ENCODE measurements at regions not wholly inside any gene's neighbourhood (a gene's known extent, or its start where the extent isn't known, plus 50 kb on each side); places are given as distances from the start of the nearest gene placed in this dataset.

DNA sequence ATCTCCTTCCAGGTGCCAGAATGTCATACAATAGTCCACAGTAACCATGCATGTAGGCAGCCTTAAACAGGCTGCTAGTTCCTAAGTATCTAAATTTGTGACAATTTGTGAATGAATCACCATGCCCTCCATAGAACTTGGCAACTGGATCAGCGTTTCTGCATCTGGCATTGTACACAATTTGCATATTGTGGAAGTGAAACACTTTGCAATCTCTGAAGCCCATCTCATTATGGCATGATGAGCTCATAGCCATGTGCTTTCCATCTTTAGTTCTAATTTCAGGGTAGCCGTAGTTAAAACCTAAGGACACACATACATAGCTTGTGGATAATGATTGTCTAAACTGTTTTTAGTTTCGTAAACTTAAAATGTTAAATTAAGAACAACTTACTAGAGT is 573.6 kb downstream of the PPP4R3C start:
- H3K4me1 ChIP-seq: no peaks in the 10 kb centered on the region
- H3K4me3 ChIP-seq: no peak overlapping the region
- no peak for DNase-seq
- ATAC-seq (ENCODE audit: low FRiP score in 2 of 2): no peak
- no peaks in the 10 kb centered on the region for H3K36me3 ChIP-seq
- WGBS, 2 donors: 76 to 83% methylated on average over 2 to 3 of the region's 3 CpGs
- no peaks in the 10 kb centered on the region for H3K27me3 ChIP-seq
- no peaks in the 10 kb centered on the region for H3K9me3 ChIP-seq
- TF ChIP-seq POLR2A (IDR thresholded peaks at IDR 0.05): no peak
- no peak for TF ChIP-seq POLR2AphosphoS5 (IDR thresholded peaks at IDR 0.05)
- TF ChIP-seq, protein P1, sequence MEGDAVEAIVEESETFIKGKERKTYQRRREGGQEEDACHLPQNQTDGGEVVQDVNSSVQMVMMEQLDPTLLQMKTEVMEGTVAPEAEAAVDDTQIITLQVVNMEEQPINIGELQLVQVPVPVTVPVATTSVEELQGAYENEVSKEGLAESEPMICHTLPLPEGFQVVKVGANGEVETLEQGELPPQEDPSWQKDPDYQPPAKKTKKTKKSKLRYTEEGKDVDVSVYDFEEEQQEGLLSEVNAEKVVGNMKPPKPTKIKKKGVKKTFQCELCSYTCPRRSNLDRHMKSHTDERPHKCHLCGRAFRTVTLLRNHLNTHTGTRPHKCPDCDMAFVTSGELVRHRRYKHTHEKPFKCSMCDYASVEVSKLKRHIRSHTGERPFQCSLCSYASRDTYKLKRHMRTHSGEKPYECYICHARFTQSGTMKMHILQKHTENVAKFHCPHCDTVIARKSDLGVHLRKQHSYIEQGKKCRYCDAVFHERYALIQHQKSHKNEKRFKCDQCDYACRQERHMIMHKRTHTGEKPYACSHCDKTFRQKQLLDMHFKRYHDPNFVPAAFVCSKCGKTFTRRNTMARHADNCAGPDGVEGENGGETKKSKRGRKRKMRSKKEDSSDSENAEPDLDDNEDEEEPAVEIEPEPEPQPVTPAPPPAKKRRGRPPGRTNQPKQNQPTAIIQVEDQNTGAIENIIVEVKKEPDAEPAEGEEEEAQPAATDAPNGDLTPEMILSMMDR (IDR thresholded peaks at IDR 0.05): no peak
- TF ChIP-seq EP300 (IDR thresholded peaks at IDR 0.05): no peak
- no peak overlapping the region for H3K27ac ChIP-seq

DNA sequence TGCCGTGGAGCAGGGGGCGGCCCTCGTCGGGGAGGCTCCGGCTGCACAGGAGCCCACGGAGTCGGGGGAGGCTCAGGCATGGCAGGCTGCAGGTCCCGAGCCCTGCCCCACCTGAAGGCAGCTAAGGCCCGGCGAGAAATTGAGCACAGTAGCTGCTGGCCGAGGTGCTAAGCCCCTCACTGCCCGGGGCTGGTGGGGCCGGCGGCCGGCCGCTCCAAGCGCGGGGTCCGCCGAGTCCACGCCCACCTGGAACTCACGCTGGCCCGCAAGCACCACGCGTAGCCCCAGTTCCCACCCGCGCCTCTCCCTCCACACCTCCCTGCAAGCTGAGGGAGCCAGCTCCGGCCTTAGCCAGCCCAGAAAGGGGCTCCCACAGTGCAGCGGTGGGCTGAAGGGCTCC is 589.4 kb downstream of the PPP4R3C start:
- Histone ChIP-seq H3K27ac (no peak overlapping the region), H3K27me3 (no peaks in the 10 kb centered on the region), H3K4me3 (no peak overlapping the region), H3K9me3 (peaks cover 0 to 3% (median 0%) of the 10 kb centered on the region in 4 donors), H3K36me3 (no peaks in the 10 kb centered on the region), H3K4me1 (no peaks in the 10 kb centered on the region)
- ATAC-seq (ENCODE audit: low FRiP score in 2 of 2): no peak
- peak in 1 of 2 donors; percentile 39 for DNase-seq
- WGBS, 2 donors: 91% methylated on average over 19 of the region's 29 CpGs; no CpG with 5 or more reads in 1 of the 2 donors
- TF ChIP-seq POLR2AphosphoS5 (IDR thresholded peaks at IDR 0.05): no peak
- TF ChIP-seq POLR2A (IDR thresholded peaks at IDR 0.05): no peak
- TF ChIP-seq EP300 (IDR thresholded peaks at IDR 0.05): no peak
- TF ChIP-seq, protein P1 (IDR thresholded peaks at IDR 0.05): no peak

DNA sequence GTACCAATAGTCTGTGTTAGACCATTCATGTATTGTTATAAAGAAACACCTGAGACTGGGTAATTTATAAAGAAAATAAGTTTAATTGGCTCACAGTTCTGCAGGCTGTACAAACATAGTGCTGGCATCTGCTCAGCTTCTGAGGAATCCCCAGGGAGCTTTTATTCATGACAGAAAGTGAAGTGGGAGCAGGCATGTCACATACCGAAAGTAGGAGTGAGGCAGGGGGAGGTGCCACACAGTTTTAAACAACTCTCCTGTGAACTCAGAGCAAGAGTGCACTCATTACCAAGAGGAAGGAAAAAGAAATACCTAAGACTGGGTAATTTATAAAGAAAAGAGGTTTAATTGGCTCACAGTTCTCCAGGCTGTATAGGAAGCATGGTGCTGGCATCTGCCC is 591.2 kb downstream of the PPP4R3C start:
- Histone ChIP-seq H3K27me3 (no peaks in the 10 kb centered on the region), H3K27ac (no peak overlapping the region), H3K9me3 (peaks cover 0 to 3% (median 0%) of the 10 kb centered on the region in 4 donors), H3K36me3 (no peaks in the 10 kb centered on the region), H3K4me1 (no peaks in the 10 kb centered on the region), H3K4me3 (no peak overlapping the region)
- DNase-seq (no peak), ATAC-seq (ENCODE audit: low FRiP score in 2 of 2) (no peak)
- 75 to 90% methylated on average over 1 of the region's 1 CpG for WGBS, 2 donors
- TF ChIP-seq POLR2A (IDR thresholded peaks at IDR 0.05) (no peak), EP300 (IDR thresholded peaks at IDR 0.05) (no peak), POLR2AphosphoS5 (IDR thresholded peaks at IDR 0.05) (no peak)
- TF ChIP-seq, protein P1 (IDR thresholded peaks at IDR 0.05): no peak

DNA sequence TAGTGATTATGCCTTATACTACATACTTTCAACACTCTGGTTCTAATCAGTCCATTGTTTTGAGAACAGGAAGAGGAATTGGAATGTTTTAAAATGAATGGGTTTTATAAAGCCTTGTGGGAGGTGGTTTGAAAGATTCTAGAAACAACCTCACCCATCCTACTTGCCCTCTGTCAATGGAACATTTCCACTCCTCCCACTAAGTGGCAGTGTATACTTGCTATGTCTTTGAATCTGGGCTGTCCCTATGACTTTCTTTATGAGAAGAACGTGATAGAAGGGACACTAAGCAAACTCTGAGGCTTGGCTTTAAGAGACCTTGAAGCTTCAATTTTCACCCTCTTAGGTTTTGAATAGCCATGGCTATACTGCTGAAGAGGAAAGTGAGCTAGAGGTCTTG is 611.2 kb downstream of the PPP4R3C start:
- WGBS, 2 donors: 0 to 10% methylated on average over 1 of the region's 1 CpG
- TF ChIP-seq POLR2A (IDR thresholded peaks at IDR 0.05) (no peak), POLR2AphosphoS5 (IDR thresholded peaks at IDR 0.05) (no peak), EP300 (IDR thresholded peaks at IDR 0.05) (no peak)
- TF ChIP-seq, protein P1 (IDR thresholded peaks at IDR 0.05): no peak

DNA sequence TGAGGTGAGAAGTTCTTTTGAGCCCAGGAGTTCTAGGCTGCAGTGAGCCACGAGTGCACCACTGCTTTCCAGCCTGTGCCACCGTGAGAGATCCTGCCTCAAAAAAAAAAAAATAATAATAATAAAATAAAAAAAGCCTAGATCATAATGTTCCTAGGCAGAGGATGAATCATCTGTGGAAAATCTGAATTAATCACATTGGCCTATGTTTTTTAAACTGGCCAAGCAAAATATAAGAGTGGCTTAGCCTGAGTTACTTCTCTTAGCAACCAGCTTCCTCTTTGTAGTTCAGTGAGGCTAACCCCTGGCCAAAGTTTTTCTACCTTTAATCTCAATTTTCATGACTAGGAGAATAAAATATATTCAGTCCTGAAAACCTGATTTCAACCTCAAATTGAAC is 614.6 kb downstream of the PPP4R3C start:
- Histone ChIP-seq H3K27me3 (no peaks in the 10 kb centered on the region), H3K27ac (no peak overlapping the region), H3K36me3 (no peaks in the 10 kb centered on the region), H3K9me3 (no peaks in the 10 kb centered on the region), H3K4me1 (no peaks in the 10 kb centered on the region), H3K4me3 (no peak overlapping the region)
- DNase-seq (no peak), ATAC-seq (ENCODE audit: low FRiP score in 2 of 2) (no peak)
- 51 to 57% methylated on average over 2 of the region's 2 CpGs for WGBS, 2 donors
- TF ChIP-seq, protein P1 (IDR thresholded peaks at IDR 0.05): no peak
- TF ChIP-seq EP300 (IDR thresholded peaks at IDR 0.05) (no peak), POLR2A (IDR thresholded peaks at IDR 0.05) (no peak), POLR2AphosphoS5 (IDR thresholded peaks at IDR 0.05) (no peak)

More for the DNA sequence above, 611.2 kb downstream of the PPP4R3C start:
- no peaks in the 10 kb centered on the region for H3K27me3 ChIP-seq
- H3K36me3 ChIP-seq: no peaks in the 10 kb centered on the region
- H3K9me3 ChIP-seq: no peaks in the 10 kb centered on the region
- H3K27ac ChIP-seq: no peak overlapping the region
- no peaks in the 10 kb centered on the region for H3K4me1 ChIP-seq
- ATAC-seq (ENCODE audit: low FRiP score in 2 of 2) (no peak), DNase-seq (no peak)
- H3K4me3 ChIP-seq: no peak overlapping the region
